ENCODE measurements at regions not wholly inside any gene's neighbourhood (a gene's known extent, or its start where the extent isn't known, plus 50 kb on each side); places are given as distances from the start of the nearest gene placed in this dataset.

DNA sequence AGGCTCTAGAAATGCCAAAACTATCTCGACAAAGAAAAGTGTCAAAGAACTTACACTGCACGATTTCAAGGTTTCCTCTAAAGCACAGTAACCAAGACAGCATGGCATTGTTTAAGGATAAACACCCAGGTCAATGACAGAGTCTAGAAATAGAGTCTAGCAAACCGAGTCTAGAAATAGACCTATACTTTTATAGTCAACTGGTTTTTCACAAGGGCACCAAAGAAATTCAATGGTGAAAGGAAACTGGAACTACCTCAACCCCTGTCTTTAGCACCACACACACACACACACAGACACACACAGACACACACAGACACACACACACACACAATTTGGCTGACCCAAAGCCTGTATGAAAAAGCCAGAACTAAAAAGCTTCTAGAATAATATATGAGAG is 67.1 kb upstream of the PGBD5 start:
- TF ChIP-seq, protein P1, sequence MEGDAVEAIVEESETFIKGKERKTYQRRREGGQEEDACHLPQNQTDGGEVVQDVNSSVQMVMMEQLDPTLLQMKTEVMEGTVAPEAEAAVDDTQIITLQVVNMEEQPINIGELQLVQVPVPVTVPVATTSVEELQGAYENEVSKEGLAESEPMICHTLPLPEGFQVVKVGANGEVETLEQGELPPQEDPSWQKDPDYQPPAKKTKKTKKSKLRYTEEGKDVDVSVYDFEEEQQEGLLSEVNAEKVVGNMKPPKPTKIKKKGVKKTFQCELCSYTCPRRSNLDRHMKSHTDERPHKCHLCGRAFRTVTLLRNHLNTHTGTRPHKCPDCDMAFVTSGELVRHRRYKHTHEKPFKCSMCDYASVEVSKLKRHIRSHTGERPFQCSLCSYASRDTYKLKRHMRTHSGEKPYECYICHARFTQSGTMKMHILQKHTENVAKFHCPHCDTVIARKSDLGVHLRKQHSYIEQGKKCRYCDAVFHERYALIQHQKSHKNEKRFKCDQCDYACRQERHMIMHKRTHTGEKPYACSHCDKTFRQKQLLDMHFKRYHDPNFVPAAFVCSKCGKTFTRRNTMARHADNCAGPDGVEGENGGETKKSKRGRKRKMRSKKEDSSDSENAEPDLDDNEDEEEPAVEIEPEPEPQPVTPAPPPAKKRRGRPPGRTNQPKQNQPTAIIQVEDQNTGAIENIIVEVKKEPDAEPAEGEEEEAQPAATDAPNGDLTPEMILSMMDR (IDR thresholded peaks at IDR 0.05; ENCODE audit: poor library complexity, severe bottlenecking), result no peak
- TF ChIP-seq RAD21 (conservative IDR thresholded peaks at IDR 0.05), result no peak
- TF ChIP-seq EP300 (conservative IDR thresholded peaks at IDR 0.05; ENCODE audit: poor library complexity, severe bottlenecking), result no peak
- TF ChIP-seq POLR2AphosphoS5 (IDR thresholded peaks at IDR 0.05), result no peak
